HL-60/S4 treated with retinoic acid at 250 ng/mL for 4 days and 3 days (cell line): ENCODE measurements at regions not wholly inside any gene's neighbourhood (a gene's known extent, or its start where the extent isn't known, plus 50 kb on each side); places are given as distances from the start of the nearest gene placed in this dataset.

Experiments
- in situ Hi-C: fragments of 300-500 bp; cut with MboI; formaldehyde crosslinking; loops from 2 replicates; pipeline ENCODE4 v1.7.0; 2022; ENCODE audit warnings: low sequenced_read_pairs

DNA sequence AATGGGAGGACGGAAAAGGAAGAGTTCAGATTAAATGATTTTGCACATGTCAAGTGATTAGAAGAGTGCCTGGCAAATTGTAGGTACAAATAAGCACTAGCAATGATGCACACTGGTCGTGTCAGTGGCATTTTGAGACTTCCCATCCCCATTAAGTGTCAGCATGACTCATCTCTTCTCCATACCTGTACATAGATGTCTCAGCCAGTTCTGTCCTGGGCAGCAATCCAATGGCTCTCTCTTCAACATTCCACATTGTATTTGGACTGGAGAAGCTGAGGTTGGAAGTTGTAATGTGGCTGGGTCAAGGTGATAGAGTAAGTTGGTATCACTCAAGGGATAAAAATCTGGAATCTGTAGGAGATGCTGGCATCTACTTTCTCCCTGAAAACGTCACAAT lies 742.7 kb downstream of the VRK1 start:
- in situ Hi-C loops: no loop called here

DNA sequence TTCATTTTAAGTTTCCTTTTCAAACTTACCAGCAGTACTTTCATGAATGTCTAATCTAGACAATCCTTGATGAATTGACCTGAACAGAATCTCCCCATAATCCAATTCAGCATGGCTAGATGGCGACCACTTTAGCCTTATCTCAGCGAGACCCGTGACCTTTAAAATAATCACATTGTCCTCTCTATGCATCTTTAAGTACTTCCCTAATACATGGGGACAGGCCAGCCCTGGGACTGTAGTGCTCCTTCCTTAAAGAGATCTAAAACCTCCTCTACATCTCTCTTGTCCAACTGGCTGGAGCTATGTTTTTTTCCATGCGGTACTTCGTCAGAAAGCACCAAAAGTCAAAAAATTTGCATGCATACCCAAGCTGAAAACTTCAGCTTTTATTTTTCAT lies 746.0 kb downstream of the VRK1 start:
- in situ Hi-C loops: no loop called here

DNA sequence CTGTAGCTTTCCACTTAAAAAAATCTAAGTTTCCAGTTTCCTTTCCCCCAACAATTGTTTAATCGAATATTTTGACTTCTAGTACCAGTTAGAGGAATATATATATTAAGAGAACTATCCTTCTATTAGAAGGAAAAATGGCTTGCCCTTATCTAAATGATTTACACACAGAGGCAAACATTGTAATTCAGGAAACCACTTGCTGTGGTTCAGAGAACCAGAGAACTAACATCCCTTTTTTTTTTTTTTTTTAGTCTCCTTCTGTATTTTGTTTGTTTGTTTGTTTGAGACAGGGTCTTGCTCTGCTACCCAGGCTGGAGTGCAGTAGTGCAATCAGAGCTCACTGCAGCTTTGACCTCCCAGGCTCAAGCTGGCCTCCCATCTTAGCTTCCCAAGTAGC lies 746.6 kb downstream of the VRK1 start:
- in situ Hi-C loops: no loop called here

DNA sequence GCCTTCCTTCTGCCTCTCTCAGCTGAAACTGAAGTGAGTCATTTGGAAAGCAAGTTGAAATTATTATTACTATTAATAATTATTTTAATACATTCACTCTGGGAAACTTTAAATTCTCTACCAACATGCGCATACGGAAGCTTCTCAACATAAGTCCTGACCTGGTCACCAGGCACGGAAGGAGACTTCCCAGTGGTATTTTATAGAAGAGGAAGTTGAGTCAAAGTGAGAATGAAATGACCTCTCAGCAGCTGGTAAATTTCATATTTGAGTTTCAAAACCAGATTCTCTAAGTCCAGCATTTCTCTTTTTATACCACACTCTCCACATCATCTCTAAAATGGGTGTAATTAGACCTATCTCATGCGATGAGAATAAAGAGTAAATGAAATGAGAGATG lies 747.4 kb downstream of the VRK1 start:
- in situ Hi-C loops: no loop called here

DNA sequence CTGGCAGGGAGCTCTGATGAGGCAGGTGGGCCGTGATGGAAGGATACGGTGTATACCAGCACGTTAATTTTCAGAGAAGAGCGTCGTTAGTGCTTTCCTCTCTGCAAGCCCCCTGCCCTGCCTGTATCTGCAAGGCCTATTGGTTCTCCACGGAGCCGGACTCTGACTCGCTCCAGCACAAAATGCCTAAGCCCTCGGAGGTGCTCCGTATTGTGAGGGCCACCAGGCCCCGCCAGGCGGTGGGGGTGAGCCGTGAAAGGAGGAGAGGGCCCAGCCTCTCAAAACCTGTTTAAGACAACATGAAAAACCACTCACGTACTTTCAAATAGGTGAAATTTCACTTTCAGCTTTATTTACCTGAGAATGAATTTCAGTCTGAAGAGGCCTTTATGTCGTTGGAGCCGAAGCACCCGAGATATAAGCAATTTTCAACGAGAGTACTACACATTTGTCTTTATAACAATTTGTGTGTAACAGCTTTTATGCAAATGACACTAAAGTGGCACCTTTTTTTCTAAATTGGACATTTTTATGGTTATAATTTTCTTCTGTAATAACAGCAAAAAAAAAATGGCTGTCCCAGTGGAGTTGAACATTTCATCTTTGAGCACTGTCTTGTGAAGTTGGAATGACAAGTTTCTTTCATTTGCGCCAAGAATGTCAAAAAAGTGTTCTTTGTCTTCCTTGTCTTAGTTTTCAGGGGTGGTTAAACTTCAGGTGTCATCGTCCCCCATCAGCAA lies 749.5 kb downstream of the VRK1 start:
- in situ Hi-C loops: no loop called here

DNA sequence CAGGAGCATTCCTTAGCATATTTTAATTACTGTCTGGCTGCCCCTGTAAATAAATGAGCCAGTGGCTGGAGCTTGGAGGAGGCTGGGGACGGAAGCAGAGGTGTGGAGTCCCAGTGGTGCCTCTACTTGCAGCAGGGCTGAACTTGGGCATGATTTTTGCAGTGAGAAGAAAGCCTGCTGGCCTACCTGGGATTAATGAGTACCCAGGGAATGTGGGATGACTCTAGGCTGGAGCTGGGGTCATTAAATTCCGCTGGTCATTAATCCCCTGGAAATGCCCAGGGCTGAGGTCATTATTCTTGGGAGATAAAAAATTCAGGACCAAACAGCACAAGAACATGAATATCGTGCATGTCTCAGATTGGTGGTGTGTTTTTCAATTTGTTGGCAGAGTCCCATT lies 753.3 kb downstream of the VRK1 start:
- in situ Hi-C loops: no loop called here

DNA sequence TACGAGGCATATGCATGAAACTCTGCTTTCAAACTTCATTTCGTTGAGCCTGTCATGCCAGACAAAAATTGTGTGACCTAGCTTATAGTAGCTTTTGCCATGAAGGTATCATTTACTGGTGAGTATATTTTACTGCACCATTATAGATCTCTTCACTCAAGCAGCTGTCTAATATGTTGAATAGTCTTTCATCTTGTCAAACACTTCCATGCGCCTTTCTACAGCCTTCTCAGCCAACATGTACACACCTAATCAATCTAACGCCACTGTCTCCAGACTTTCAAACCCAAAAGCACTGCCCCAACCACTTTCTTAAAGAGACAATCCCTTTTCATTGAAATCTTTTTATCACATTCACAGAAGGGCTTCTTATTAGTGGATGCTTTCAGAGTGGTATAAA lies 757.4 kb downstream of the VRK1 start:
- in situ Hi-C loops: no loop called here

DNA sequence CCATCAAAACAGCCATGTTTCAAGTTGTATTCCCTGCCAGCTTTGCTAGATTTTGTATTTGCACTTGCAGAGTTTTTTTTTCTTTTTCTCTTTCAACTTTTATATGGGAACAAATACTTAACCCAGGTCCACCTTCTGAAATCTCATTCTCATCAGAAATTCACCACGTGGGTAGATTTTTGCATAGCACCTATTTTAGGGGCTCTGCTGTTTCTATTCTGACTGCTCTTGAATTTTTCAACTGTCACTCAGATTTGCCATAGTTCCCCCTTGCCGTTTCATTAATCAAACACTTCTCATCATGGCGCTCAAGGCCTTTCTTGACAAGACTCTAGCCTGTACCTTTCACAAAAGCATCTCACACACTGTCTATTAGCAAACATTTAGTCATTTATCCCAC lies 767.2 kb downstream of the VRK1 start:
- in situ Hi-C loops: no loop called here

DNA sequence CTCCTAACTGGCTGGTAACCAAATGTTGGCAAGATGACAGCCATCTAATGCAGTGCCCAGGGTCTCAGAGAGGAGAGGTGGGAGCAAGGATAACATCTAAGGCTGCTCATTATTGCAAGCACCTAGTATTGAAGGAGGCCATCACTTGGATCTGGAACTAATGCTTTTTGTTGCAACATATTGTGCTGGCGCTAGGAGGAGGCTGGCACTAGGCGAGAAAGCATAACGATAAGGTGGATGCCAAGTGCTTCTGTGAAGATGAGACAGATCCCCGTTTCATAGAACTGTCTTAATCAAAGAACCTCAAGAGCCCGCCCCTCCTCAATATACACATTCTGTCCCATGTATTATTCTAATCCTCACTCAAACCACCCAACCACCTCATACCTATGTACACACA lies 774.0 kb downstream of the VRK1 start:
- in situ Hi-C loops: no loop called here

DNA sequence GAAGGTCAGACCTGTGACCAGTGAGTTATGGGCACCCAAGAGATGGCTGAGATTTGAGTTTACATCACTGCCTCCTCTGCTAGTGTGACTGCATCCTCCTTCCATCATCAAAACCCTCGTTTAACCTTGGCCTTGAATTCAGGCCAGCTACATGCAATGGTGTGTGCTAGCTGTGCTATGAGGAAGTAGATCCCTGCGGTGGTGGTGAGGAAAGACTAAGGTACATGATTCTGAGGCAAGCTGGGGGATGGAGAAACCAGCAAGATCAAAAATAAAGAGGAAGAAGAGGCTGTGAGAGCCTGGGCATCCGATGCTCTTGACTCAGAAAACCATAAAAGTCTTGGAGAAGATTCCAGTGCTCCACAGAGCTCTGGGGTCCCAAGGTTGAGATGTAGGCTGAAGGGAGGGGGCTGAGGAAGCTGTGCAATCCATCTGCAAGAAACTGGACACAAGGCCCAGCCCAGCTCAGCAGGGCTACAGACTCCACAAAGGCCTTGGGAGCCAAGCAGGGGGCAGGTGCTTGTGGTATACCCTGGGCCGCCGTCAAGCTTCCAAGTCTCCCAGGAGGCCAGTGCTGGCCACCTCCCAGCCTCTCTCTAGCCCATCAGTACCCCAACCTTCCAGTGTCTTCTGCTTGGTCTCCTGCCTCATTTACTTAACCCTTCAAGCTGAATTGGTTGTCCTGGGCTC lies 774.8 kb downstream of the VRK1 start:
- in situ Hi-C loops: no loop called here

DNA sequence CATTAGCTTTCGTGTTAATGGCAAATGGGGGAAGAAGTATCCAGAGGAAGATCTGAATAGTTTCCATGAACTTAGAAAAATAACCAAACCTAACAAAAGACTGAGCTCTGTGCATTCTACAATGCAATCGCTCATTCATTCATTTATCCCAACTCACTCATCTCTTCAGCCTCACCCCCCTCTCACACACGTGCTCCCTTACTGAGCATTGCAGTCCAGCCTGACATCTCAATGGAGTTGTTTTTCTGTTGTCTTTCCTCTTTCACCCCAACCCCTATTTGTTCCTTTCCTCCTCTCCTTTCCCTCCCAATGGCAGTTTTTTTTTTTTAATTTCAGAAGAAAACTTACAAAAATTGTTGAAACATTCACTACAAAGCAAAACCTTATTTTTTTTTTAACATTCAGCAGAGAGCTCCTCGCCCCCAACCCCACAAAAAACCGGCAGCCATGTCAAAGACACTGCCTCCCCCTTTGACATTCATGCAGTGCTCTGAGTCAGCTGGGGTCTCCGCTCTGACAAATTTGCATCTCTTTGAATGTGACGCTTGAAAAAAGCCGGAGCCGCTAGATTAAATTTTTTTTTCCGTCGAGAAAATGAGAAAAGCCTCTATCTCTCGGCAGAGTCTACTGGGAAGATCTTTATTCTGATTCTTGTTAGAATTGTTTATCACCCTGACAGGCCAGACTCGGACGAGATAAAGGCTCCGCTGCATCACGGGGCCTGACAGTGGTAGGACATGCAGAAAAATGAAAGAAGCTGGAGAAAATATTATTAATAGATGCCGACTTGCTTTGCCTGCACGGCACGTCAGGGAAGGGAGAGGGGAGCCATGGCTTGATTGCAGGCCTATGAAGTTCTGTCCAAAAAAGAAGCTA lies 775.6 kb downstream of the VRK1 start:
- in situ Hi-C loops: no loop called here

DNA sequence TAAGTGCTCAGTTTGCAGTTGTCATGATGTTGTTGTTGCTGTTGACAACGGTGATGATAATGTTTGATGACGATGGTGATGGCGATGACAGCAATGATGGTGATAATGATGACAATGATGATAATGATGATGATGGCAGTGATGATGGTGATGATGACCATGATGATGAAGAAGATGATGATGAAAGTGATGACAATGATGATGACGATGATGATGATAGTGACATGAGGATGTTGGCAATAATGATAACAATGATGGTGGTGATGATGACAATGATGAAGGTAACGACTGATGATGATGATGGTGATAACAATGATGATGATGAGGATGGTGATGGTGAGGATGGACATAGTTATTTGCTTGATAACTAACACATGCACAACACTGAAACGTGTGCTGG lies 778.5 kb downstream of the VRK1 start:
- in situ Hi-C loops: no loop called here

DNA sequence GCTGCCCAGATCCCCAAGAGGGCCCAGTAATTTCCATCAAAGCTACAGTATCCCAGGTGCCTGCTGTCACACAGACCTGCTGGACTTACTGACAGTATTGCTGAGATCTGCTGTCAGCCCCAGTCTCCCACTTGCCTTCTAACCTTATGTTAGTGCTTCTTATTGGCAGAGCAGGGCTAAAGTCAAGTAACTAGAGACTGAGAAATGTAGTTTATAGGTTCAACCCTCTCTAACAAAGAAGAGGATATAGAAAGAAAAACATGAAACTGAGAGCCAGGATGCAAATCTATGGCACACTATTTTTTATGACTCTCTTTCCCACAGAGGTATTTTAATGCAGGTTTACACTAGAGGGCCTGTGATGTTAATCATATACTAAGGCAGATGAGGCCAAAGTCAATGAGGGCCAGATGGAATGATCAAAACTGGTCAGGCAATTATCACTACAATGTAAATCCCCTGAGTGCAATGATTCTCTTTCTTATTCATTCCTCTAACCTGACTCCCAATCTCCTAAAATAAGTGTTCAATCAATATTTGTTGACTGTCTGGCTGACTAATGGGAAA lies 781.9 kb downstream of the VRK1 start:
- in situ Hi-C loops: no loop called here

DNA sequence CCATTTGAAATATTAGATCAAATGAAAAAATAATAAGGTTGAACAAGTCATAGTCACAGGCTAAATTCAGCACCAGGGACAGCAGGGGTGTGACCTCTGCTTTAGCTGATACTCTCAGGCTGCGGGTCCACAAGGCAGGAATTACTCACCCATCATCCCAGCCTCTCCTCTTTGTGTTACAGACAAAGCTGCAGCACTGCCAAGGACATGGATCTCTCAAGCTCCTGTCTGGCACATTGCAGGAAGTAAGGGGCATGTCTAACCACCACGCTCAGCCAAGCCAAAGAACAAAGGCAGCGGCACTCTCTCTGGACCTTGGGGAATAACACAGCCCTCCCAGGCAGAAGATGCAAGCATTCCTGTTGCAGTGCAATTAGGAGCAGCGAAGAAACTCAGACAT lies 783.8 kb downstream of the VRK1 start:
- in situ Hi-C loops: no loop called here

DNA sequence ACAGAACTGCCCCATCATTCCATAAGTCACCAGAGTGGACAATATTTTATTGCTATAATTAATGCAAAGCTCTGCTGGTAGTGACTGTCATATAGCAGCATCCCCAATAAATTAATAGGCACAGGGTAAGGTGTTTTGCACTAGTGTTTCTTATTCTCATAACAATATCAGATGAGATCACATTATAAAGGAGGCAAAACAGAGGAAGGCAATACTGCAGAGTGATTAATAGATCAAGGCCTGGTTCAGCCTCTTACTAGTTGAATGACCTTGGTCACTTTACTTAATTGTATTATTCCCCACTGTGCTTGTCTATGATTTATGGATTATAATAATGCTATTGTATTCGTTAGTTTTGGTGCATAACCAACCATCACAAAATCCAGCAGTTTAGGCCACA lies 784.8 kb downstream of the VRK1 start:
- in situ Hi-C loops: no loop called here

DNA sequence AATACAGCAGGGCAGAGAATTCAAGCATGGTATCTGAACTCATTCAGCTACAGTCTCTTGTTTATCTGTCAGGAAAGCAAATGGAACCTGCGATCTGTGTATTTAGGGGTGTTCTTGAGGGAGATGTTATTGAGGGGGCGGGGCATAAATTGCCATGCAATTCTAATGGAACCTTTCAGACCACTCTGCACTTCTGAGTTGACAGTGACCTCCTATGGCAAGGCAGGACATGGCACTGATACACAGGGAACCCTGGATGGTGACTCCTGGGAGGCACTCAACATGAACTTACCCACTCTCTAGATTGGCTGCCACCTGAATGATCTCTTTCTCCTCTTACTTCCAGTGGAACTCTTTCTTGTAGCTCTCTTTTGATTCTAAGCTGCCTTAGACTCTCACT lies 787.3 kb downstream of the VRK1 start:
- in situ Hi-C loops: no loop called here

DNA sequence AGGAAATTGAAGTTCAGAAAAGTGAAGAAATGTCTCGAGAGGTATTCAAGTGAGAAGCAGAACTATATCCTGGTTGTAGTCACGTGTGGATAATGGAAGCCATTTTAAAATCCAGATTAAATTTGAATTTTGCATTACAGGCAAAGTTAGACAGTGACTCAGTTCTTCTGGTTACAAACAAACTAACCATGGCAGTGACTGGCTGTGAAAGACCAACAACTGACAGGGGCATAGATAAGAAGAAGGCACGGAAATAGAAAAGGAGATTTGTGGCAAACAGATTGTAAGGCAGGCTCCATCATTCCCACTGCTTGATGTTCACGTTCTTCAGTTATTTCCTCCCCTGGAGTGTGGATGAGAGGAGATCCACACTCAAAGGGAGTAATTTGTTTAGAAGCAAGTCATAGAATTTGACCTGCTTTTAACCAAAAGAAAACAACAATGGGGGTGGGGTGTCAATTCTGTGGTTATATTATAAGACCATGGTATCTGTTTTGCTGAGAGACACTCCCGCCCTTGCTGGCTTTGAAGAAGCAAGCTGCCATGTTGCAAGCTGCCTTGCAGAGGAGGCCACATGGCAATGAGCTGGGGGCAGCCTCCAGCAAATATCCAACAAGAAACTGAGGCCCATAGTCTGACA lies 795.3 kb downstream of the VRK1 start:
- in situ Hi-C loops: no loop called here

DNA sequence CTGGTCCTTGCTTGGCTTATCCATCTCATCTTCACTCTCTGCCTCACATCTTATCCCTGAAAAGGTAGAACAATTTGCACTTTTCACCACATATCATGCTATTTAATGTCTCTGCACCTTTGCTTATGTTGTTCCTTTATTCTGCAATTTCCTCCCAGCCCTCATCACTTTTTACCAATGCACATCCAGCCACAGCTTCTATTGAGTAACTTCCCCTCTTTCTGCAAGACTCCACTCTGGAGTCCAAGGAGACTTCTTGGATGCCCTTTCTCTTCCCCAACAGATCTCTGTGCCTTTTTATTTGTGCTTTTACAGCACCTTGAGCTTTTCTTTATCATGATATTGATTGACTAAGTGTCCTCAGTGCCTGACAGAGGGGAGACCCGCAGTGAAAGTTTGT lies 797.1 kb downstream of the VRK1 start:
- in situ Hi-C loops: no loop called here

DNA sequence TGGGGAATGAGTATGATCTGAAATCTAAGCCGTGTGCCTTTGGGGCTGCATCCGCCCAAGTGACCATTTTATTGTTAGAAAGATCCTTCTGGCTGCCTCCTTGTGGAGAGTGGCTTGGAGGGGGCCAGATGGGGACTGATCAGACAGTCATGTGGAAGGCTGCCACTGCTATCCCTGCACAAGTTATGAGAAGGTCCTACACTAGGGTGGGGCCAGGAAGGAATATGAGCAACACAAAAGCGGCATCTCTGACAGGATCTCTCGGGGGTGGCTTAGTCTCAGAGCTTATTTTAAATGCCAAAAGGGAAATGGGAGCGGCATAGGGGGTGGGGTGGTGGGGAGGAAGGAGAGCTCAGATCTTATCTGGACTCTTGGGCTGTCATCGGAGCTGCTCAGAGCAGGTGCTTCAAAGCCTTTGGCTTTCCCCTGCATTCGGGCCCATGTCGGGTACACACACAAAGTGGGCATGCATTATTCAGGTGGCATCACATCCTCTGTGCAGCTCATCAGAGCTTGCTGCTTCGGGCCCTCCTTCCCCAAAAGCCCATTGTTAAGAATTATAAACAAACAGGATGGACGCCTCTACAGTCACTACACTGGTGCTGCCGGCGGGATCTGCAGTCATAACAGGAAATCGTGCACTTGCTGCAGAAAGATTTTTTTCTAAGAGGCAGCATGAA lies 805.4 kb downstream of the VRK1 start:
- in situ Hi-C loops: no loop called here

DNA sequence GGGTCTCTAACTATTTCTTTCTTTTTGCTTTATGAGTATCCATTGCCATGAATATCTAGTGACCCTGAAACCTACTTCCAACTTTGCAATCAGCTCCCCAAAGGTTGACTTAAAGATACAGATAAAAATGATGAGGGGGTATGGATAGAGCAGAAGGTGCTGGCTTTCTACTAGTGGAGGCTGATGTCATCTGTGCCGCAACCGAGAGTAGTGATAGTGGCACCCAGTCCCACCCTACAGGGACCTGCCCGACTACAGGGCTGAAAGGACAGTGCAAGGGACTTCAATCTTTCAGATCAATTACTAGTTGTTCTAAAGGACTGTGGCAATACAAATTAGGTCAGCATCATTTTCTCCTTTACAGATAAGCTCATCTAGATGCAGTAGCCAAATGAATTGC lies 806.0 kb downstream of the VRK1 start:
- in situ Hi-C loops: no loop called here

DNA sequence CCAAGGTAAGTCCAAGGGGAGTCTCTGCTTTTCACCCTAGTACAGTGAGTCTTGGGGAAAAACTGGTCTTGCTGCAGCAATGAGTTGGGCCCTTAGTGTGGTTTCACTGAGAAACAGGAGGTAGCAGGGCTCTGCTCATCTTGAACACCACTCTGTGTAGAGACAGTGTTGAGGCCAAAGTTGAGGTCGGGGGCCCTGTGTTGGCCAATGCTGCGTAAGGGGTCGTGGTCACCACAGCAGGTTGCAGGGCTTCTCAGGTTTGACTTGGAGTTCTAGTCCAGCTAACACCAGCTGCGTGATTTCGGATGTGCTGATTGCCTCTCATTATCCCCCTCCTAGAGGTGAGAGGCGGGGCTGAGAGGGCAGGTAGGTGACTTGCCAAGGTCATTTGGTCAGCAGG lies 807.5 kb downstream of the VRK1 start:
- in situ Hi-C loops: no loop called here
